ENCODE measurements at regions not wholly inside any gene's neighbourhood (a gene's known extent, or its start where the extent isn't known, plus 50 kb on each side); places are given as distances from the start of the nearest gene placed in this dataset.

- TF ChIP-seq CTCF (IDR thresholded peaks at IDR 0.05), result no peak
- no peak for TF ChIP-seq POLR2A (IDR thresholded peaks at IDR 0.05)
Observed at GRCh38 chr18:10234912-10235660, 219.3 kb upstream of the APCDD1 start.
